ENCODE measurements at regions not wholly inside any gene's neighbourhood (a gene's known extent, or its start where the extent isn't known, plus 50 kb on each side); places are given as distances from the start of the nearest gene placed in this dataset.

- Histone ChIP-seq H4K20me1 (ENCODE audit: insufficient read depth, low read length, poor library complexity, severe bottlenecking) (no peaks in the 10 kb centered on the region), H3K4me1 (ENCODE audit: insufficient read depth, low read length, poor library complexity, severe bottlenecking) (no peaks in the 10 kb centered on the region), H3K79me2 (ENCODE audit: insufficient read depth, low read length) (no peaks in the 10 kb centered on the region), H3K9me3 (ENCODE audit: insufficient read depth, low read depth, low read length) (no peaks in the 10 kb centered on the region), H3K9me2 (replicated peaks; ENCODE audit: low read depth, low read length) (no peaks in the 10 kb centered on the region), H3K9ac (ENCODE audit: low read depth, low read length, poor library complexity, severe bottlenecking) (no peak overlapping the region), H3K4me2 (ENCODE audit: low read depth, low read length, poor library complexity, severe bottlenecking) (no peak overlapping the region), H3K4me3 (ENCODE audit: low read length, poor library complexity, severe bottlenecking) (no peak overlapping the region), H2AFZ (ENCODE audit: low read length) (no peak overlapping the region), H3K27me3 (ENCODE audit: insufficient read depth, low read length, poor library complexity, severe bottlenecking) (no peaks in the 10 kb centered on the region), H3F3A (ENCODE audit: low read depth) (no peaks in the 10 kb centered on the region), H3K36me3 (ENCODE audit: insufficient read depth, low read length) (no peaks in the 10 kb centered on the region)
- TF ChIP-seq CTCF (conservative IDR thresholded peaks at IDR 0.05; ENCODE audit: low read length) = no peak
- TF ChIP-seq EZH2phosphoT487 (IDR thresholded peaks at IDR 0.05; ENCODE audit: borderline replicate concordance) = no peak
Observed at GRCh38 chr2:33804155-33804554, 205.1 kb upstream of the FAM98A start.

GRCh38 chr2:33796511-33796910 is 197.4 kb upstream of the FAM98A start:
- H4K20me1 ChIP-seq (ENCODE audit: insufficient read depth, low read length, poor library complexity, severe bottlenecking) = no peaks in the 10 kb centered on the region
- H2AFZ ChIP-seq (ENCODE audit: low read length) = no peak overlapping the region
- H3K27me3 ChIP-seq (ENCODE audit: insufficient read depth, low read length, poor library complexity, severe bottlenecking) = no peaks in the 10 kb centered on the region
- no peaks in the 10 kb centered on the region for H3F3A ChIP-seq (ENCODE audit: low read depth)
- H3K9me2 ChIP-seq (replicated peaks; ENCODE audit: low read depth, low read length) = no peaks in the 10 kb centered on the region
- H3K9ac ChIP-seq (ENCODE audit: low read depth, low read length, poor library complexity, severe bottlenecking) = no peak overlapping the region
- no peak overlapping the region for H3K4me3 ChIP-seq (ENCODE audit: low read length, poor library complexity, severe bottlenecking)
- no peaks in the 10 kb centered on the region for H3K4me1 ChIP-seq (ENCODE audit: insufficient read depth, low read length, poor library complexity, severe bottlenecking)
- no peak for TF ChIP-seq CTCF (conservative IDR thresholded peaks at IDR 0.05; ENCODE audit: low read length)
- TF ChIP-seq EZH2phosphoT487 (IDR thresholded peaks at IDR 0.05; ENCODE audit: borderline replicate concordance) = no peak
- no peak overlapping the region for H3K4me2 ChIP-seq (ENCODE audit: low read depth, low read length, poor library complexity, severe bottlenecking)
- H3K9me3 ChIP-seq (ENCODE audit: insufficient read depth, low read depth, low read length) = no peaks in the 10 kb centered on the region
- no peaks in the 10 kb centered on the region for H3K79me2 ChIP-seq (ENCODE audit: insufficient read depth, low read length)
- no peaks in the 10 kb centered on the region for H3K36me3 ChIP-seq (ENCODE audit: insufficient read depth, low read length)

- Histone ChIP-seq H3K27me3 (ENCODE audit: insufficient read depth, low read length, poor library complexity, severe bottlenecking) (no peaks in the 10 kb centered on the region), H3K4me3 (ENCODE audit: low read length, poor library complexity, severe bottlenecking) (no peak overlapping the region), H3K4me1 (ENCODE audit: insufficient read depth, low read length, poor library complexity, severe bottlenecking) (no peaks in the 10 kb centered on the region), H3K79me2 (ENCODE audit: insufficient read depth, low read length) (no peaks in the 10 kb centered on the region), H3K9me3 (ENCODE audit: insufficient read depth, low read depth, low read length) (no peaks in the 10 kb centered on the region), H4K20me1 (ENCODE audit: insufficient read depth, low read length, poor library complexity, severe bottlenecking) (no peaks in the 10 kb centered on the region), H3K36me3 (ENCODE audit: insufficient read depth, low read length) (no peaks in the 10 kb centered on the region), H3K4me2 (ENCODE audit: low read depth, low read length, poor library complexity, severe bottlenecking) (no peak overlapping the region), H3K9ac (ENCODE audit: low read depth, low read length, poor library complexity, severe bottlenecking) (no peak overlapping the region), H2AFZ (ENCODE audit: low read length) (no peak overlapping the region), H3K9me2 (replicated peaks; ENCODE audit: low read depth, low read length) (no peaks in the 10 kb centered on the region), H3F3A (ENCODE audit: low read depth) (no peaks in the 10 kb centered on the region)
- TF ChIP-seq EZH2phosphoT487 (IDR thresholded peaks at IDR 0.05; ENCODE audit: borderline replicate concordance) = no peak
- TF ChIP-seq CTCF (conservative IDR thresholded peaks at IDR 0.05; ENCODE audit: low read length) = no peak
Observed at GRCh38 chr2:33791625-33792024, 192.5 kb upstream of the FAM98A start.
